ENCODE measurements at regions not wholly inside any gene's neighbourhood (a gene's known extent, or its start where the extent isn't known, plus 50 kb on each side); places are given as distances from the start of the nearest gene placed in this dataset.

DNA sequence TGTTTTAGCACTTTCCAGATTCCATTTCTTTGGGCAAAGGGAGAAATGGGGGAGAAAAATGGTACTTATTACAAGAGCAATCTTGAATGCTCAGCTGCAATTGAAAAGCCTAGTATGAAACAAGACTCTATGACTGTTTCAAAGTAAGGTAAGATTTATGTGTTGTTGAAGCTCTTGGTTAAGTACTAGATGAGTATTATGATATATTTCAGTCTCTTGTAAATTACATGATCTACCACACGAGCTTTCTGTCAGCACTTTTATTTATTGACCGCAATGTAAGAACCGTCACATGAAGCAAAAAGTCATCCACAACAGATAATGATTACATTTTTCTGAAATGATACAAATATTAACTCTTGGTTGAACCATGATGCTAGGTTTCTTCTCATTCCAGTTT, 906.7 kb upstream of the CHORDC1 start:
- Histone ChIP-seq H3K36me3 (ENCODE audit: control insufficient read depth, insufficient read depth, low read length) (no peaks in the 10 kb centered on the region), H3K4ac (ENCODE audit: low read depth, low read length) (no peak overlapping the region), H2BK15ac (ENCODE audit: low read depth, low read length) (no peak overlapping the region), H3K9me3 (ENCODE audit: control insufficient read depth, insufficient read depth, low read length) (no peaks in the 10 kb centered on the region), H3K27ac (ENCODE audit: insufficient read depth, low read length) (no peak overlapping the region), H2BK20ac (ENCODE audit: low read depth, low read length) (no peak overlapping the region), H3K9ac (ENCODE audit: low read depth, low read length) (no peak overlapping the region), H3K14ac (replicated peaks; ENCODE audit: low read depth, low read length) (no peak overlapping the region), H4K8ac (ENCODE audit: low read depth in 2 of 2, low read length in 2 of 2) (no peak overlapping the region), H3K9me1 (ENCODE audit: insufficient read depth, low read length) (no peaks in the 10 kb centered on the region), H3K18ac (ENCODE audit: low read depth, low read length) (no peak overlapping the region), H4K91ac (ENCODE audit: insufficient read depth, low read depth, low read length) (no peak overlapping the region), H2BK120ac (ENCODE audit: low read depth, low read length) (no peak overlapping the region), H3K79me1 (ENCODE audit: low read depth in 1 of 2, low read length in 2 of 2) (no peaks in the 10 kb centered on the region), H2AFZ (replicated peaks; ENCODE audit: low read length, poor library complexity) (no peak overlapping the region), H3K4me2 (ENCODE audit: low read depth, low read length) (no peak overlapping the region), H3K4me3 (ENCODE audit: insufficient read depth, low read depth, low read length) (no peak overlapping the region), H3K27me3 (ENCODE audit: control insufficient read depth, insufficient read depth, low read length) (no peaks in the 10 kb centered on the region), H4K5ac (ENCODE audit: low read depth, low read length) (no peak overlapping the region), H3K23ac (ENCODE audit: low read depth, low read length) (no peak overlapping the region), H3K4me1 (ENCODE audit: control insufficient read depth, insufficient read depth, low read length) (no peaks in the 10 kb centered on the region), H2AK9ac (replicated peaks; ENCODE audit: low read depth, low read length, poor library complexity) (no peak overlapping the region), H3K56ac (ENCODE audit: extremely low read depth, insufficient read depth, low read length) (no peak overlapping the region), H4K20me1 (ENCODE audit: insufficient read depth, low read length) (no peaks in the 10 kb centered on the region), H2AK5ac (ENCODE audit: low read depth, low read length) (no peak overlapping the region), H2BK5ac (ENCODE audit: low read depth, low read length, poor library complexity, severe bottlenecking) (no peak overlapping the region)
- dilution Hi-C loops (cut with HindIII; ENCODE audit: low sequenced_read_pairs, unreplicated experiment), result no loop called here
- in situ Hi-C loops (cut with MboI; ENCODE audit: low sequenced_read_pairs), result no loop called here
- ATAC-seq (ENCODE audit: low read depth) (no peak), DNase-seq (no peak)
- TF ChIP-seq FOS (IDR thresholded peaks at IDR 0.05; ENCODE audit: low read depth, low read length), result no peak
- no peak for TF ChIP-seq RAD21 (IDR thresholded peaks at IDR 0.05; ENCODE audit: low read length)
- TF ChIP-seq ELK1 (IDR thresholded peaks at IDR 0.05; ENCODE audit: borderline replicate concordance, low read depth, low read length), result no peak
- no peak for TF ChIP-seq RFX5 (IDR thresholded peaks at IDR 0.05; ENCODE audit: low read depth, low read length)
- TF ChIP-seq BHLHE40 (IDR thresholded peaks at IDR 0.05; ENCODE audit: low read depth, low read length), result no peak
- no peak for TF ChIP-seq CTCF (conservative IDR thresholded peaks at IDR 0.05; ENCODE audit: low read depth, low read length)
- no peak for TF ChIP-seq MAFK (IDR thresholded peaks at IDR 0.05; ENCODE audit: low read depth, low read length)
- TF ChIP-seq MAZ (IDR thresholded peaks at IDR 0.05; ENCODE audit: borderline replicate concordance, low read depth, low read length), result no peak
- TF ChIP-seq CEBPB (IDR thresholded peaks at IDR 0.05; ENCODE audit: low read depth, low read length), result no peak
- TF ChIP-seq POLR2A (IDR thresholded peaks at IDR 0.05; ENCODE audit: low read depth, low read length), result no peak
- TF ChIP-seq NFE2L2 (IDR thresholded peaks at IDR 0.05; ENCODE audit: low read depth, low read length), result no peak
- TF ChIP-seq RCOR1 (IDR thresholded peaks at IDR 0.05; ENCODE audit: insufficient replicate concordance, low read length), result no peak
- no peak for TF ChIP-seq MXI1 (IDR thresholded peaks at IDR 0.05; ENCODE audit: borderline replicate concordance, low read depth, low read length)
- no peak for TF ChIP-seq SMC3 (IDR thresholded peaks at IDR 0.05; ENCODE audit: low read depth, low read length)
- no peak for TF ChIP-seq CHD1 (IDR thresholded peaks at IDR 0.05; ENCODE audit: low read depth, low read length)
- TF ChIP-seq, protein P1, sequence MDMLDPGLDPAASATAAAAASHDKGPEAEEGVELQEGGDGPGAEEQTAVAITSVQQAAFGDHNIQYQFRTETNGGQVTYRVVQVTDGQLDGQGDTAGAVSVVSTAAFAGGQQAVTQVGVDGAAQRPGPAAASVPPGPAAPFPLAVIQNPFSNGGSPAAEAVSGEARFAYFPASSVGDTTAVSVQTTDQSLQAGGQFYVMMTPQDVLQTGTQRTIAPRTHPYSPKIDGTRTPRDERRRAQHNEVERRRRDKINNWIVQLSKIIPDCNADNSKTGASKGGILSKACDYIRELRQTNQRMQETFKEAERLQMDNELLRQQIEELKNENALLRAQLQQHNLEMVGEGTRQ (IDR thresholded peaks at IDR 0.05; ENCODE audit: low read depth, low read length), result no peak
- ChIA-PET POLR2A (ENCODE audit: unreplicated experiment) (no interaction called here), CTCF (no interaction called here)
- intact Hi-C loops (cut with micrococcal nuclease), result no loop called here
- BruUV-seq (replicated peaks), result no TSS peak
- WGBS, 2 experiments (ENCODE audit: extremely low coverage in 2 of 2, insufficient read length in 1 of 2), result no CpG with 5 or more reads among the region's 3 CpGs

Data from IMR-90 (cell line).